T-helper 1 cell (primary cell): ENCODE measurements at regions not wholly inside any gene's neighbourhood (a gene's known extent, or its start where the extent isn't known, plus 50 kb on each side); places are given as distances from the start of the nearest gene placed in this dataset.

Source experiments
- DNase-seq, 5 donors: peaks; one replicate each; pipeline ENCODE4 v3.0.0-alpha.2; 2012 to 2020

DNA sequence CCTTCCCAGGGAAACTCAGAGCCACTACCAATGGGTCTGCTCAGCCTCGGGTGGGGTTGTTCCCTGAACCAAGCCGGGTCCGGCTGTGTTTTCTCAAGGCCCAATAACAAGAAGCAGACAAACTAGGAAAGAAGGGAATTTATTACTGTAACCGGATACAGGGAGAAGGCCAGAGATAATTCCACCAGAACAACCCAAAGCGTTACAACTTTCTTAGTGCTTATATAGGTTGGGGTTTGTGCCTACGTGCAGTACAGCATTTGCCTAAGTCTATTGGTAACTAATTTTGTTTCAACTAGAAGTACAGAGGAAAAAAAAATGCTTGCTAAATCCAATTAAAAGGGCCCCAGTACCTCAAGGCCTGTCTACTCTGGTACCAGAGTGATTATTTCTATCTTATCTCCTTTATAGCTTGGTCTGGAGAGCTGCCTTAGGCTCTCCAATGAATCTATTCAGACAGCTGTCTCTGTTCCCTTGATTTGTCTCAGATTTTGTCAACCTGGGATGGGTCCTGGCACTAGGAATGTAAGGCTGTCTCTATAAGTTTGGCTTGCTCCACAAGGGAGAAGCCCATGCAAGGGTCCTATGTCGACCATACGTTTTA, 57.3 kb upstream of the CCDC190 start:
- DNase-seq, result no peak

DNA sequence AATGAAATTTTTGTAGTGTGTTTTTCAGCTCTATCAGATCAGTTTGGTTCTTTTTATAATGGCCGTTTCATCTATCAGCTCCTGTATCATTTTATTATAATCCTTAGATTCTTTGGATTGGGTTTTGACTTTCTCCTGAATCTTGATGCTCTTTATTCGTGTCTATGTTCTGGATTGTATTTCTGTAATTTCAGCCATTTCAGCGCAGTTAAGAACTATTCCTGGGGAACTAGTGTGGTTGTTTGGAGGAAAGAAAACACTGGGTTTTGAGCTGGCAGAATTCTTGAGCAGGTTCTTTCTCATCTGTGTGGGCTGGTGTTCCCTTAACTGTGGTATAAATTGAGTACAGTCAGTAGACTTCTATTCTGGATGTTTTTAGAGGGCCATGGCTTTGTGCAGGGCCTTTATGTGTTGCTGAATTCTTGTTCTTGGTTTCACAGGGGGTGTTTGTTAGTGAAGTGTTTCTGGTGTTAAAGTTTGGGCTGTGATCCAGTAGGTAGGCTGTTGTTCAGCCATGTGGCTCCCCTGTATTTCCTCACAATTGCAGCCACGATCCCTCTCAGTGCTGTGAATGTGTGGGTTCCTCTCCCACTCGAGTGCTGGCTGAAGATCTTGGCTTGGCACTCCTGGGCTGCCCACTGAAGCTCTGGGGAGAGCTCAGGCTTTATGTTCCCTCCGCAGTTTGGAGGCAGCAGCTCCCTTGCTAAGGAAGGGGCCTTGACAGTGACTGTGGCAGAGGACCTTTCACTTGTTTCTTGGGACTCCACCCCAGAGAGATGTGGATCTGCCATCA, 56.0 kb upstream of the CCDC190 start:
- DNase-seq, result no peak

DNA sequence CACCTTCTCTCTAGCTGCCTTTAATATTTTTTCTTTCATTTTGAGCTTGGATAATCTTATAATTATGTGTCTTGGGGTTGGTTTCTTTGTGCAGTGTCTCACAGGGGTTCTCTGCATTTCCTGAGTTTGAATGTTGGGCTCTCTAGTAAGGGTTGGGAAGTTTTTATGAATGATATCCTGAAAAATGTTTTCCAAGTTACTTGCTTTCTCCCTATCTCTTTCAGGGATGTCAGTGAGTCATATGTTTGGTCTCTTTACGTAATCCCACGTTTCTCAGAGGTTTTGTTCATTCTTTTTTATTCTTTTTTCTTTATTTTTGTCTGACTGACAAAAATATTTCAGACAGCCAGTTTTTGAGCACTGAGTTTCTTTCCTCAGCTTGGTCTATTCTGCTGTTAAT, 55.4 kb upstream of the CCDC190 start:
- DNase-seq, result no peak

DNA sequence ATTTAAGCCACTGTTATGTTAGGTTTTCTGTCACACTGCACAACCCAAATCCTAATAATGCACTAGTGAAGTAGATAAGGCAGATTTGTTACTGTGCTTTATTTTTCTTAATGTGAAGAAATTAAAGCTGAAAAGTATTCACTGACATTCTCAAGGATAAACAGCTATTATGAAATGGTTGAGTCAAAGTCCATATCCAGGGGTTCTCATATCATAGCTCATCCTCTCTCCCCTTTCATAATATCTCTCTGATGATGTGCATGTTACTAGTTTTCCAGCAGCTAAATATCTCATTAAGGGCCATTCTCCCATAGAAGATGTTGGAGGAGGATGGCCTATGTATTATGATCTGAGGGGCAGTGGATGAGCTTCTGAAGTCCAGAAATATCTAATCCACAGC, 53.6 kb upstream of the CCDC190 start:
- no peak for DNase-seq

DNA sequence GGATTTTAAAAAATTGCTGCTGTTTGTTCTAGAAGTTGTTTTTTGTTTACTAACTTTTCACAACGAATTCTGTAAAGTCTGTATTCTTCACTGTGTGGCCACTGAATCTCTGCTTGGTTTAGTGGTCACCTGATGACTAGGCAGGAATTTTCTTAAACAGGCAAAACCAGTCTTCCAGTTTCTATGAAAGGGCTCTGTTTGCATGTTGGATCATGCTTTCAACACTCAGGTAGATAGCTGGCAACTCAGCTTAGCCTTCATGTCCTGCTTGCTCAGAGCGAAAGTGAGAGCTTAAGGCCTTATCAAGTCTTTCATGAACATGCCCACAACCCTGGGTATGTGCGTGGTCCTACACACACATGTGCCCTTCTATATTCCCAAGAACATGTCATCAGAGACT, 52.4 kb upstream of the CCDC190 start:
- no peak for DNase-seq

DNA sequence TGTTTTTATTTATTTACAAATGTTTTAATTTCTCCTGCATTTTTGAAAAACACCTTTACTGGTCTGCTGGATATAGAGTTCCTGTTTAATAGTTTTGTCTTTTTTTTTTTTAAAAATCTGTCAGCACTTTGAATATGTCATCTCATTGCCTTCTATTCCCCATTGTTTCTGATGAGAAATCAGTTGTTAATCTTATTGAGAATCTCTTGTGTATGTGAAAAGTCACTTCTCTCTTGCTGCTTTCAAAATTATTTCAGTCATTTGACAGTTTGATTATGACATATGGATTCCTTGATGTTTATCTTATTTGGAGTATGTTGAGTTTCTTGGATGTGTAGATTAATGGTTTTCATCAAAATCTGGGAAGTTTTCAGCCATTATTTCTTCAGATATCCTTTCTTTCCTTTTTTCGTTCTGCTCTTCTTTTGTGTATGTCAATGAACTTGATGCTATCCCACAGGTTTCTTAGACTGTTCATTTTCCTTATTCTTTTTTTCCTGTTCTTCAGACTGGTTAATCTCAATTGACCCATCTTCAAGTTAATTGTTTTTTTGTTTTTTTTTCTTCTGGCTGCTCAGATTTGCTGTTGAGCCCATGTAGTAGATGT, 51.2 kb upstream of the CCDC190 start:
- DNase-seq, result no peak
